B cell (primary cell): ENCODE measurements at regions not wholly inside any gene's neighbourhood (a gene's known extent, or its start where the extent isn't known, plus 50 kb on each side); places are given as distances from the start of the nearest gene placed in this dataset.

Experiments
- ATAC-seq: fragments of 200-7000 bp; cut with Tn5 transposase; one replicate; pipeline ENCODE4 v1.10.0; 2021; ENCODE audit warnings: low read depth, mild to moderate bottlenecking, moderate number of reproducible peaks, moderate library complexity
- CTCF ChIA-PET: fragments of 350-600 bp; sonication (Branson Sonifier 250); formaldehyde crosslinking; loops from one replicate; lab custom pipeline; 2021; ENCODE audit warnings: antibody characterized with exemption, inconsistent platforms; lab: Charles Lee
- POLR2A ChIA-PET: fragments of 350-600 bp; sonication (Branson Sonifier 250); formaldehyde crosslinking; loops from one replicate; lab custom pipeline; 2021; ENCODE audit warnings: antibody characterized with exemption; lab: Charles Lee
- DNase-seq: peaks from one replicate; pipeline ENCODE4 v3.0.0; 2013
- H2AFZ ChIP-seq: 2 replicates; pipeline ENCODE4 v1.6.1; 2012; ENCODE audit warnings: mild to moderate bottlenecking, low read depth, low read length; ENCODE audit not compliant: insufficient read depth, poor library complexity, severe bottlenecking
- H3K27ac ChIP-seq, 2 donors: 1 replicate in 1 of 2; 2 replicates in 1 of 2; pipeline ENCODE4 v1.5.1; 2012 to 2013; ENCODE audit warnings: low read length in 2 of 2, mild to moderate bottlenecking in 2 of 2, moderate library complexity in 1 of 2
- H3K27me3 ChIP-seq, 4 experiments: fragments of 200-600 bp in 1 of 4; sonication (generic) in 1 of 4; replicated peaks in 1 of 4; 1 replicate in 2 of 4; 2 replicates in 2 of 4; pipeline versions ENCODE4 v1.6.1 to v1.7.0; 2013 to 2016; ENCODE audit warnings: low read length in 3 of 4, mild to moderate bottlenecking in 2 of 4, mixed read lengths in 1 of 4, moderate library complexity in 1 of 4; ENCODE audit not compliant: insufficient read depth in 4 of 4, control insufficient read depth in 3 of 4; ENCODE audit errors: control extremely low read depth in 1 of 4
- H3K36me3 ChIP-seq, 2 experiments: replicated peaks in 1 of 2; 1 replicate in 1 of 2; 2 replicates in 1 of 2; pipeline versions ENCODE4 v1.6.1 to v1.7.1; 2013; ENCODE audit warnings: low read length in 1 of 2; ENCODE audit not compliant: insufficient read depth in 2 of 2, control insufficient read depth in 1 of 2; ENCODE audit errors: control extremely low read depth in 1 of 2, extremely low read depth in 1 of 2
- H3K4me1 ChIP-seq, 2 donors: fragments of 200-600 bp in 1 of 2; sonication (generic) in 1 of 2; 1 replicate in 1 of 2; 2 replicates in 1 of 2; pipeline versions ENCODE4 v1.5.1 to v1.6.1; 2013 to 2017; ENCODE audit warnings: low read length in 2 of 2; ENCODE audit not compliant: control insufficient read depth in 2 of 2, insufficient read depth in 2 of 2
- H3K4me2 ChIP-seq: replicated peaks from 2 replicates; pipeline ENCODE3; 2012; ENCODE audit warnings: mild to moderate bottlenecking, low read depth, low read length; ENCODE audit not compliant: poor library complexity, severe bottlenecking
- H3K4me3 ChIP-seq, 5 experiments: fragments of 200-600 bp in 1 of 5; sonication (generic) in 1 of 5; 1 replicate in 3 of 5; 2 replicates in 2 of 5; pipeline versions ENCODE4 v1.5.1 to v1.7.0; 2011 to 2016; ENCODE audit warnings: low read length in 4 of 5, mild to moderate bottlenecking in 4 of 5, low read depth in 2 of 5, control low read depth in 1 of 5, moderate library complexity in 1 of 5; ENCODE audit not compliant: insufficient read depth in 1 of 5; ENCODE audit errors: control extremely low read depth in 1 of 5, extremely low read depth in 1 of 5
- H3K79me2 ChIP-seq: fragments of 200-600 bp; sonication (generic); one replicate; pipeline ENCODE4 v1.6.0; 2016; ENCODE audit warnings: low read length; ENCODE audit not compliant: control insufficient read depth, insufficient read depth
- H3K9ac ChIP-seq: fragments of 200-600 bp; sonication (generic); 2 replicates; pipeline ENCODE4 v1.6.1; 2017; ENCODE audit warnings: mild to moderate bottlenecking, low read length, moderate library complexity
- H3K9me3 ChIP-seq, 3 donors: one replicate each; pipeline versions ENCODE4 v1.6.1 to v1.7.1; 2013; ENCODE audit warnings: low read length in 2 of 3; ENCODE audit not compliant: control insufficient read depth in 2 of 3, insufficient read depth in 1 of 3; ENCODE audit errors: control extremely low read depth in 1 of 3
- H4K20me1 ChIP-seq: 2 replicates; pipeline ENCODE4 v1.6.0; 2012; ENCODE audit warnings: mild to moderate bottlenecking, low read length; ENCODE audit not compliant: insufficient read depth, control insufficient read depth, poor library complexity, severe bottlenecking
- H3K27ac Mint-ChIP-seq: one replicate; pipeline ENCODE4 v1.8.0; 2021; ENCODE audit warnings: mixed read lengths
- H3K27me3 Mint-ChIP-seq: one replicate; pipeline ENCODE4 v1.8.0; 2021; ENCODE audit warnings: mixed read lengths
- H3K4me1 Mint-ChIP-seq: one replicate; pipeline ENCODE4 v1.8.0; 2021; ENCODE audit warnings: mixed read lengths
- H3K4me3 Mint-ChIP-seq: one replicate; pipeline ENCODE4 v1.8.0; 2021; ENCODE audit warnings: mixed read lengths
- H3K9me3 Mint-ChIP-seq: one replicate; pipeline ENCODE4 v1.8.0; 2022; ENCODE audit warnings: mixed read lengths; ENCODE audit not compliant: insufficient read depth
- EZH2 ChIP-seq: IDR thresholded peaks from 2 replicates; pipeline ENCODE4 v1.6.1; 2012; ENCODE audit warnings: borderline replicate concordance, low read depth, mild to moderate bottlenecking, moderate library complexity, low read length; ENCODE audit not compliant: insufficient read depth, poor library complexity, severe bottlenecking
- WGBS: methylation state at CpG from one replicate; pipeline ENCODE4 v1.1.5; 2013; ENCODE audit warnings: missing lambda C conversion rate; ENCODE audit not compliant: insufficient coverage; 5-methylcytosine and 5-hydroxymethylcytosine counted together
- intact Hi-C: fragments of 100-400 bp; cut with micrococcal nuclease; formaldehyde crosslinking; loops from one replicate; pipeline ENCODE4 v1.10.0; 2022
- TF ChIP-seq, protein P1 (sequence below): fragments of 200-600 bp; IDR thresholded peaks from one replicate; pipeline ENCODE4 v1.8.0; 2022; ENCODE audit warnings: antibody characterized with exemption, mild to moderate bottlenecking

DNA sequence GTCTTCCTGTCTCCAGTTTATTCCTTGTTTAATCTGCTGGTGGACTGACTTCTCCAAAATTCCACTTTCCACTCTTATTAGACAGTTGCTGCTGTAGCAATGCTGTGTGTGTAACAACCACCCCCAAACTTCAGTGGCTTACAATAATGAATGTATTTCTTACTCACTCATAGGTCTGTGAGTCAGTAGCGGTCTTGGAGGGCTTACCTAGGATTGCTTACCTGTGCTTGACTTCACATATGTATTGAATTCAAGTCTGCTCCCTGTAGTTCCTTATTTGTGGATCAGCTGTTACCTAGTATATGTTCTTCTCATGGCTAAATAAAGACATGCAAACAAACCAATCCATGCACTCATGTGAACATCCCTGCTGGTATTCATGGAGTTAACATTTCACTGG, 224.6 kb downstream of the MAP2K6 start:
- TF ChIP-seq, protein P1, sequence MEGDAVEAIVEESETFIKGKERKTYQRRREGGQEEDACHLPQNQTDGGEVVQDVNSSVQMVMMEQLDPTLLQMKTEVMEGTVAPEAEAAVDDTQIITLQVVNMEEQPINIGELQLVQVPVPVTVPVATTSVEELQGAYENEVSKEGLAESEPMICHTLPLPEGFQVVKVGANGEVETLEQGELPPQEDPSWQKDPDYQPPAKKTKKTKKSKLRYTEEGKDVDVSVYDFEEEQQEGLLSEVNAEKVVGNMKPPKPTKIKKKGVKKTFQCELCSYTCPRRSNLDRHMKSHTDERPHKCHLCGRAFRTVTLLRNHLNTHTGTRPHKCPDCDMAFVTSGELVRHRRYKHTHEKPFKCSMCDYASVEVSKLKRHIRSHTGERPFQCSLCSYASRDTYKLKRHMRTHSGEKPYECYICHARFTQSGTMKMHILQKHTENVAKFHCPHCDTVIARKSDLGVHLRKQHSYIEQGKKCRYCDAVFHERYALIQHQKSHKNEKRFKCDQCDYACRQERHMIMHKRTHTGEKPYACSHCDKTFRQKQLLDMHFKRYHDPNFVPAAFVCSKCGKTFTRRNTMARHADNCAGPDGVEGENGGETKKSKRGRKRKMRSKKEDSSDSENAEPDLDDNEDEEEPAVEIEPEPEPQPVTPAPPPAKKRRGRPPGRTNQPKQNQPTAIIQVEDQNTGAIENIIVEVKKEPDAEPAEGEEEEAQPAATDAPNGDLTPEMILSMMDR, result no peak
- no peak for TF ChIP-seq EZH2
- no peak overlapping the region for H3K27ac Mint-ChIP-seq
- CTCF ChIA-PET, result no interaction called here
- Histone ChIP-seq H3K27ac (no peak overlapping the region), H3K36me3 (no peaks in the 10 kb centered on the region), H2AFZ (no peak overlapping the region), H3K9ac (no peak overlapping the region), H3K79me2 (no peaks in the 10 kb centered on the region), H4K20me1 (no peaks in the 10 kb centered on the region), H3K27me3 (no peaks in the 10 kb centered on the region), H3K4me2 (no peak overlapping the region), H3K4me3 (no peak overlapping the region), H3K9me3 (no peaks in the 10 kb centered on the region), H3K4me1 (no peaks in the 10 kb centered on the region)
- POLR2A ChIA-PET, result no interaction called here
- no peak overlapping the region for H3K4me3 Mint-ChIP-seq
- no peak for ATAC-seq
- H3K4me1 Mint-ChIP-seq, result no peaks in the 10 kb centered on the region
- no peaks in the 10 kb centered on the region for H3K27me3 Mint-ChIP-seq
- whole genome bisulfite sequencing, result no CpG with 5 or more reads among the region's 1 CpG
- intact Hi-C loops, result no loop called here
- DNase-seq, result no peak
- no peaks in the 10 kb centered on the region for H3K9me3 Mint-ChIP-seq

DNA sequence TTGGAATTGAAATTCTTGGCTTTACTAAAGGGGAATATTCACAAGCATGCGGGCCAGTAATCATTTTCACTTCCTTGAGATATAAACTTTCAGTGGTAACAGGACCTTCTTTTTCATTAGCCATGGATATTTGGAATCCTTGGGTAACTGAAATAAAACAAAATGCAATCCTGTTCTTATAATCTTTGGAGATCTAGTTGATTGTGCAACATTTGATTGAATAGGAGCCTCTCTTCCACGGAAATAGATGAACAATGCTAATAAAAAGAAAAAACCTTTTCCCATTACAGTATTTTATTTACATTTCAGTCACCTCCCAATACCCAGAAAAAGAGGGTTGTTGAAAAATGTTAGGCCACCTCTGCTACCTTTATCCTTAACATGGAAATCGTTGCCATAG, 225.6 kb downstream of the MAP2K6 start:
- Histone ChIP-seq H3K9ac (no peak overlapping the region), H3K27me3 (no peaks in the 10 kb centered on the region), H3K9me3 (no peaks in the 10 kb centered on the region), H3K79me2 (no peaks in the 10 kb centered on the region), H2AFZ (no peak overlapping the region), H3K4me3 (no peak overlapping the region), H3K4me1 (no peaks in the 10 kb centered on the region), H3K36me3 (no peaks in the 10 kb centered on the region), H3K4me2 (no peak overlapping the region), H4K20me1 (no peaks in the 10 kb centered on the region), H3K27ac (no peak overlapping the region)
- Mint-ChIP-seq H3K9me3 (no peaks in the 10 kb centered on the region), H3K4me3 (no peak overlapping the region), H3K27me3 (no peaks in the 10 kb centered on the region), H3K27ac (no peak overlapping the region), H3K4me1 (no peaks in the 10 kb centered on the region)
- ATAC-seq (no peak), DNase-seq (no peak)
- ChIA-PET POLR2A (no interaction called here), CTCF (no interaction called here)
- no CpG with 5 or more reads among the region's 3 CpGs for WGBS
- intact Hi-C loops, result no loop called here
- TF ChIP-seq EZH2, result no peak
- TF ChIP-seq, protein P1, result no peak
